ENCODE measurements at regions not wholly inside any gene's neighbourhood (a gene's known extent, or its start where the extent isn't known, plus 50 kb on each side); places are given as distances from the start of the nearest gene placed in this dataset.

- Histone ChIP-seq H3K27me3 (ENCODE audit: insufficient read depth, insufficient read length) (no peaks in the 10 kb centered on the region), H3K36me3 (ENCODE audit: insufficient read depth, insufficient read length, low read length) (no peaks in the 10 kb centered on the region), H3K4me3 (ENCODE audit: insufficient read length, low read depth) (no peak overlapping the region), H3K9ac (ENCODE audit: insufficient read length, low read depth) (no peak overlapping the region), H3K4me1 (ENCODE audit: insufficient read depth, insufficient read length) (no peaks in the 10 kb centered on the region), H3K9me3 (ENCODE audit: insufficient read depth, low read length) (peaks cover 9% of the 10 kb centered on the region; the same call in 1 of the 2 replicates)
- TF ChIP-seq YY1 (IDR thresholded peaks at IDR 0.05; ENCODE audit: insufficient read depth, insufficient read length) (no peak), SUZ12 (IDR thresholded peaks at IDR 0.05; ENCODE audit: extremely low read depth, insufficient read depth, insufficient read length) (no peak), ZNF274 (IDR thresholded peaks at IDR 0.05; ENCODE audit: low read depth, low read length) (no peak)
- no peak for DNase-seq (ENCODE audit: low read depth, low spot score)
These were observed 331.5 kb downstream of the ARPP21 start for GRCh38 chr3:35970793-35971192.

GRCh38 chr3:35971686-35972085 lies 332.4 kb downstream of the ARPP21 start:
- H3K27me3 ChIP-seq (ENCODE audit: insufficient read depth, insufficient read length): no peaks in the 10 kb centered on the region
- DNase-seq (ENCODE audit: low read depth, low spot score): no peak
- peaks cover 9% of the 10 kb centered on the region; the same call in 1 of the 2 replicates for H3K9me3 ChIP-seq (ENCODE audit: insufficient read depth, low read length)
- no peak overlapping the region for H3K4me3 ChIP-seq (ENCODE audit: insufficient read length, low read depth)
- H3K4me1 ChIP-seq (ENCODE audit: insufficient read depth, insufficient read length): no peaks in the 10 kb centered on the region
- TF ChIP-seq YY1 (IDR thresholded peaks at IDR 0.05; ENCODE audit: insufficient read depth, insufficient read length) (no peak), SUZ12 (IDR thresholded peaks at IDR 0.05; ENCODE audit: extremely low read depth, insufficient read depth, insufficient read length) (no peak), ZNF274 (IDR thresholded peaks at IDR 0.05; ENCODE audit: low read depth, low read length) (no peak)
- no peaks in the 10 kb centered on the region for H3K36me3 ChIP-seq (ENCODE audit: insufficient read depth, insufficient read length, low read length)
- no peak overlapping the region for H3K9ac ChIP-seq (ENCODE audit: insufficient read length, low read depth)

- TF ChIP-seq SUZ12 (IDR thresholded peaks at IDR 0.05; ENCODE audit: extremely low read depth, insufficient read depth, insufficient read length) (no peak), ZNF274 (IDR thresholded peaks at IDR 0.05; ENCODE audit: low read depth, low read length) (no peak), YY1 (IDR thresholded peaks at IDR 0.05; ENCODE audit: insufficient read depth, insufficient read length) (no peak)
- Histone ChIP-seq H3K27me3 (ENCODE audit: insufficient read depth, insufficient read length) (no peaks in the 10 kb centered on the region), H3K36me3 (ENCODE audit: insufficient read depth, insufficient read length, low read length) (no peaks in the 10 kb centered on the region), H3K4me1 (ENCODE audit: insufficient read depth, insufficient read length) (no peaks in the 10 kb centered on the region), H3K9ac (ENCODE audit: insufficient read length, low read depth) (no peak overlapping the region), H3K9me3 (ENCODE audit: insufficient read depth, low read length) (peaks cover 9% of the 10 kb centered on the region; the same call in 1 of the 2 replicates), H3K4me3 (ENCODE audit: insufficient read length, low read depth) (no peak overlapping the region)
- no peak for DNase-seq (ENCODE audit: low read depth, low spot score)
These were observed 335.5 kb downstream of the ARPP21 start for GRCh38 chr3:35974872-35975271.

- DNase-seq (ENCODE audit: low read depth, low spot score): no peak
- TF ChIP-seq YY1 (IDR thresholded peaks at IDR 0.05; ENCODE audit: insufficient read depth, insufficient read length) (no peak), ZNF274 (IDR thresholded peaks at IDR 0.05; ENCODE audit: low read depth, low read length) (no peak), SUZ12 (IDR thresholded peaks at IDR 0.05; ENCODE audit: extremely low read depth, insufficient read depth, insufficient read length) (no peak)
These were observed 346.8 kb downstream of the ARPP21 start for GRCh38 chr3:35986161-35986560.

GRCh38 chr3:35987386-35987785 lies 348.1 kb downstream of the ARPP21 start:
- Histone ChIP-seq H3K9me3 (ENCODE audit: insufficient read depth, low read length) (no peaks in the 10 kb centered on the region), H3K4me1 (ENCODE audit: insufficient read depth, insufficient read length) (no peaks in the 10 kb centered on the region), H3K4me3 (ENCODE audit: insufficient read length, low read depth) (no peak overlapping the region), H3K9ac (ENCODE audit: insufficient read length, low read depth) (no peak overlapping the region), H3K27me3 (ENCODE audit: insufficient read depth, insufficient read length) (no peaks in the 10 kb centered on the region), H3K36me3 (ENCODE audit: insufficient read depth, insufficient read length, low read length) (no peaks in the 10 kb centered on the region)
- DNase-seq (ENCODE audit: low read depth, low spot score): no peak
- TF ChIP-seq ZNF274 (IDR thresholded peaks at IDR 0.05; ENCODE audit: low read depth, low read length) (no peak), YY1 (IDR thresholded peaks at IDR 0.05; ENCODE audit: insufficient read depth, insufficient read length) (no peak), SUZ12 (IDR thresholded peaks at IDR 0.05; ENCODE audit: extremely low read depth, insufficient read depth, insufficient read length) (no peak)

More at GRCh38 chr3:35986161-35986560, 346.8 kb downstream of the ARPP21 start:
- Histone ChIP-seq H3K4me1 (ENCODE audit: insufficient read depth, insufficient read length) (no peaks in the 10 kb centered on the region), H3K4me3 (ENCODE audit: insufficient read length, low read depth) (no peak overlapping the region), H3K9me3 (ENCODE audit: insufficient read depth, low read length) (no peaks in the 10 kb centered on the region), H3K9ac (ENCODE audit: insufficient read length, low read depth) (no peak overlapping the region), H3K27me3 (ENCODE audit: insufficient read depth, insufficient read length) (no peaks in the 10 kb centered on the region), H3K36me3 (ENCODE audit: insufficient read depth, insufficient read length, low read length) (no peaks in the 10 kb centered on the region)

GRCh38 chr3:35992041-35992440 lies 352.7 kb downstream of the ARPP21 start:
- no peak for TF ChIP-seq SUZ12 (IDR thresholded peaks at IDR 0.05; ENCODE audit: extremely low read depth, insufficient read depth, insufficient read length)
- no peak for TF ChIP-seq ZNF274 (IDR thresholded peaks at IDR 0.05; ENCODE audit: low read depth, low read length)
- no peak for TF ChIP-seq YY1 (IDR thresholded peaks at IDR 0.05; ENCODE audit: insufficient read depth, insufficient read length)
- H3K36me3 ChIP-seq (ENCODE audit: insufficient read depth, insufficient read length, low read length): no peaks in the 10 kb centered on the region
- H3K9me3 ChIP-seq (ENCODE audit: insufficient read depth, low read length): 0 out of 2 replicates have a peak, but pooled peaks cover 3% of the 10 kb centered on the region

GRCh38 chr3:36011791-36012190 lies 368.5 kb upstream of the STAC start:
- H3K4me3 ChIP-seq (ENCODE audit: insufficient read length, low read depth): no peak overlapping the region
- no peaks in the 10 kb centered on the region for H3K27me3 ChIP-seq (ENCODE audit: insufficient read depth, insufficient read length)
- H3K4me1 ChIP-seq (ENCODE audit: insufficient read depth, insufficient read length): no peaks in the 10 kb centered on the region
- H3K36me3 ChIP-seq (ENCODE audit: insufficient read depth, insufficient read length, low read length): no peaks in the 10 kb centered on the region
- no peak for DNase-seq (ENCODE audit: low read depth, low spot score)
- H3K9me3 ChIP-seq (ENCODE audit: insufficient read depth, low read length): peaks cover 24% of the 10 kb centered on the region; the same call in 1 of the 2 replicates
- H3K9ac ChIP-seq (ENCODE audit: insufficient read length, low read depth): no peak overlapping the region
- TF ChIP-seq YY1 (IDR thresholded peaks at IDR 0.05; ENCODE audit: insufficient read depth, insufficient read length) (no peak), SUZ12 (IDR thresholded peaks at IDR 0.05; ENCODE audit: extremely low read depth, insufficient read depth, insufficient read length) (no peak), ZNF274 (IDR thresholded peaks at IDR 0.05; ENCODE audit: low read depth, low read length) (no peak)

More at GRCh38 chr3:35992041-35992440, 352.7 kb downstream of the ARPP21 start:
- H3K27me3 ChIP-seq (ENCODE audit: insufficient read depth, insufficient read length): no peaks in the 10 kb centered on the region
- no peak overlapping the region for H3K4me3 ChIP-seq (ENCODE audit: insufficient read length, low read depth)
- no peaks in the 10 kb centered on the region for H3K4me1 ChIP-seq (ENCODE audit: insufficient read depth, insufficient read length)
- DNase-seq (ENCODE audit: low read depth, low spot score): no peak
- H3K9ac ChIP-seq (ENCODE audit: insufficient read length, low read depth): no peak overlapping the region
